ENCODE measurements at regions not wholly inside any gene's neighbourhood (a gene's known extent, or its start where the extent isn't known, plus 50 kb on each side); places are given as distances from the start of the nearest gene placed in this dataset.

DNA sequence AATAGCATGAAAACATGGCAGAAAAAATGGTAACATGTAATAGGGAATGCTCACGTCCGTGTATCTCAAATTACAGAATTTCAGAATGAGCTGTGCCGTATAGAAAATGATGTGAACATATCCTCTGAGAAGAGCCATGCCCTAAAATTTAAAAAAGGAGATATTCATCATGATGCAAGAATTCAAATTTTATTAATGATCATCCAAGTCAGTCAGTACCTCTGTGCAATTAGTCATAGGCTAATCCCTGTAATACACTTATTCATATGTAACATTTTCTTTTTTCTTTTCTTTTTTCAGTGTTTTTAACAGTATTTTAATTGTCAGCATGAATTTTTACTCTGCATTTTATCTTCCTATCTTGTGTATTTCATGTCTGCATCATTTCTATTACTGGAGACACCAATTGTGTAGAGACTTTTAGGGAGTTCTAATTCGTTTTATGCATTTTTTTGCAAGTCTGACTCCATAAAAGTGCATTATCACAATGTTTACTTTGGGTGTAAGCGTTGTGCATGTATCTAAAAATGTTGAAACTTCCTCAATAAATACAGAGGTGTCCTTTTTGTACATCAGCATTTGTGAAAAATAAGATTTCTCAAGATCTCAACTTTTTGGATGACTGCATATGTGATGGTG, 1103.7 kb upstream of the CELF2 start:
- Mint-ChIP-seq H3K27me3 (ENCODE audit: insufficient read depth, low read depth) (peaks cover 5% of the 10 kb centered on the region), H3K4me3 (no peak overlapping the region), H3K36me3 (no peaks in the 10 kb centered on the region), H3K9me3 (peaks cover 2% of the 10 kb centered on the region), H3K4me1 (no peaks in the 10 kb centered on the region), H3K27ac (no peak overlapping the region)
- no peak for TF ChIP-seq EZH2phosphoT487 (IDR thresholded peaks at IDR 0.05)
- TF ChIP-seq, protein P1, sequence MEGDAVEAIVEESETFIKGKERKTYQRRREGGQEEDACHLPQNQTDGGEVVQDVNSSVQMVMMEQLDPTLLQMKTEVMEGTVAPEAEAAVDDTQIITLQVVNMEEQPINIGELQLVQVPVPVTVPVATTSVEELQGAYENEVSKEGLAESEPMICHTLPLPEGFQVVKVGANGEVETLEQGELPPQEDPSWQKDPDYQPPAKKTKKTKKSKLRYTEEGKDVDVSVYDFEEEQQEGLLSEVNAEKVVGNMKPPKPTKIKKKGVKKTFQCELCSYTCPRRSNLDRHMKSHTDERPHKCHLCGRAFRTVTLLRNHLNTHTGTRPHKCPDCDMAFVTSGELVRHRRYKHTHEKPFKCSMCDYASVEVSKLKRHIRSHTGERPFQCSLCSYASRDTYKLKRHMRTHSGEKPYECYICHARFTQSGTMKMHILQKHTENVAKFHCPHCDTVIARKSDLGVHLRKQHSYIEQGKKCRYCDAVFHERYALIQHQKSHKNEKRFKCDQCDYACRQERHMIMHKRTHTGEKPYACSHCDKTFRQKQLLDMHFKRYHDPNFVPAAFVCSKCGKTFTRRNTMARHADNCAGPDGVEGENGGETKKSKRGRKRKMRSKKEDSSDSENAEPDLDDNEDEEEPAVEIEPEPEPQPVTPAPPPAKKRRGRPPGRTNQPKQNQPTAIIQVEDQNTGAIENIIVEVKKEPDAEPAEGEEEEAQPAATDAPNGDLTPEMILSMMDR (IDR thresholded peaks at IDR 0.05): no peak
- TF ChIP-seq EZH2 (IDR thresholded peaks at IDR 0.05): no peak
- Histone ChIP-seq H3K9me3 (ENCODE audit: low read depth) (no peaks in the 10 kb centered on the region), H3K79me2 (ENCODE audit: low read depth) (no peaks in the 10 kb centered on the region), H3K9ac (no peak overlapping the region), H3F3A (ENCODE audit: low read depth) (no peaks in the 10 kb centered on the region), H3K4me1 (no peaks in the 10 kb centered on the region), H3K36me3 (no peaks in the 10 kb centered on the region), H4K20me1 (ENCODE audit: low read depth) (no peaks in the 10 kb centered on the region), H3K27me3 (no peaks in the 10 kb centered on the region), H2AFZ (replicated peaks) (no peak overlapping the region), H3K27ac (no peak overlapping the region), H3K4me2 (no peak overlapping the region), H3K4me3 (no peak overlapping the region)
- DNase-seq (ENCODE audit: low spot score): no peak

- Histone ChIP-seq H3K79me2 (ENCODE audit: low read depth) (no peaks in the 10 kb centered on the region), H3K4me3 (no peak overlapping the region), H3K4me1 (no peaks in the 10 kb centered on the region), H3K27ac (no peak overlapping the region), H3K9ac (no peak overlapping the region), H3K27me3 (no peaks in the 10 kb centered on the region), H3K36me3 (no peaks in the 10 kb centered on the region), H4K20me1 (ENCODE audit: low read depth) (no peaks in the 10 kb centered on the region), H3F3A (ENCODE audit: low read depth) (no peaks in the 10 kb centered on the region), H2AFZ (replicated peaks) (no peak overlapping the region), H3K4me2 (no peak overlapping the region), H3K9me3 (ENCODE audit: low read depth) (no peaks in the 10 kb centered on the region)
- H3K4me3 Mint-ChIP-seq: no peak overlapping the region
- H3K9me3 Mint-ChIP-seq: no peaks in the 10 kb centered on the region
- DNase-seq (ENCODE audit: low spot score): no peak
- no peak overlapping the region for H3K27ac Mint-ChIP-seq
- no peaks in the 10 kb centered on the region for H3K4me1 Mint-ChIP-seq
- no peak for TF ChIP-seq EZH2 (IDR thresholded peaks at IDR 0.05)
- TF ChIP-seq EZH2phosphoT487 (IDR thresholded peaks at IDR 0.05): no peak
- TF ChIP-seq, protein P1 (IDR thresholded peaks at IDR 0.05): no peak
- H3K36me3 Mint-ChIP-seq: no peaks in the 10 kb centered on the region
- H3K27me3 Mint-ChIP-seq (ENCODE audit: insufficient read depth, low read depth): peaks cover 2% of the 10 kb centered on the region
Observed at GRCh38 chr10:9921544-9921943, 1096.1 kb upstream of the CELF2 start.

GRCh38 chr10:9922126-9922870, 1095.4 kb upstream of the CELF2 start:
- H3K27ac Mint-ChIP-seq: no peak overlapping the region

DNA sequence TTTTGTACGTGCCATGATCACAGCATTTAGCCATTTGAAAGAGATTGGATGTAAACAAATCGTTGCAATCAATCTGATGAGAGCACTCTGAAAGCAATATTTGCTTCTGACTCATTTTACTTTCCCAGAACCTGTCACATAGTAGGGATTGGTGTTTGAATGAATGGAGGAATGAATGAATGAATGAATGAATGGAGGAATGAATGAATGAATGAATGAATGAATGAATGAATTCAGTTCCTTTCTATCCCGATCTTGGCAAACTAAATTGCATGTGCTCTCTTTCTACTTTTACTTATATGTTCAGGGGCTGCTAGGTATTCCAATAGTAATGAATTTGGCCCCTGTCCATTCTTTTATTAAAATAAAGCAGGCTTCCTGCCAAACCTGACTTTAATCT, 1091.7 kb upstream of the CELF2 start:
- Mint-ChIP-seq H3K4me1 (no peaks in the 10 kb centered on the region), H3K4me3 (no peak overlapping the region), H3K27ac (no peak overlapping the region), H3K9me3 (no peaks in the 10 kb centered on the region), H3K27me3 (ENCODE audit: insufficient read depth, low read depth) (no peaks in the 10 kb centered on the region), H3K36me3 (no peaks in the 10 kb centered on the region)
- DNase-seq (ENCODE audit: low spot score): no peak
- Histone ChIP-seq H3F3A (ENCODE audit: low read depth) (no peaks in the 10 kb centered on the region), H3K36me3 (no peaks in the 10 kb centered on the region), H3K9ac (no peak overlapping the region), H3K4me2 (no peak overlapping the region), H2AFZ (replicated peaks) (no peak overlapping the region), H3K9me3 (ENCODE audit: low read depth) (no peaks in the 10 kb centered on the region), H4K20me1 (ENCODE audit: low read depth) (no peaks in the 10 kb centered on the region), H3K4me1 (no peaks in the 10 kb centered on the region), H3K4me3 (no peak overlapping the region), H3K27me3 (no peaks in the 10 kb centered on the region), H3K27ac (no peak overlapping the region), H3K79me2 (ENCODE audit: low read depth) (no peaks in the 10 kb centered on the region)
- TF ChIP-seq EZH2phosphoT487 (IDR thresholded peaks at IDR 0.05) (no peak), EZH2 (IDR thresholded peaks at IDR 0.05) (no peak)
- TF ChIP-seq, protein P1 (IDR thresholded peaks at IDR 0.05): no peak

More at GRCh38 chr10:9922126-9922870, 1095.4 kb upstream of the CELF2 start:
- no peak overlapping the region for H3K9ac ChIP-seq
- no peaks in the 10 kb centered on the region for H3F3A ChIP-seq (ENCODE audit: low read depth)
- no peaks in the 10 kb centered on the region for H3K27me3 Mint-ChIP-seq (ENCODE audit: insufficient read depth, low read depth)
- H3K4me3 ChIP-seq: no peak overlapping the region
- DNase-seq (ENCODE audit: low spot score): no peak
- H3K27ac ChIP-seq: no peak overlapping the region
- H3K4me2 ChIP-seq: no peak overlapping the region
- no peaks in the 10 kb centered on the region for H4K20me1 ChIP-seq (ENCODE audit: low read depth)
- H3K79me2 ChIP-seq (ENCODE audit: low read depth): no peaks in the 10 kb centered on the region
- H3K9me3 ChIP-seq (ENCODE audit: low read depth): no peaks in the 10 kb centered on the region
- H2AFZ ChIP-seq (replicated peaks): no peak overlapping the region
- H3K9me3 Mint-ChIP-seq: no peaks in the 10 kb centered on the region
- no peaks in the 10 kb centered on the region for H3K36me3 Mint-ChIP-seq
- no peaks in the 10 kb centered on the region for H3K27me3 ChIP-seq
- no peaks in the 10 kb centered on the region for H3K4me1 ChIP-seq
- no peaks in the 10 kb centered on the region for H3K36me3 ChIP-seq
- no peak for TF ChIP-seq EZH2 (IDR thresholded peaks at IDR 0.05)
- H3K4me3 Mint-ChIP-seq: no peak overlapping the region
- H3K4me1 Mint-ChIP-seq: no peaks in the 10 kb centered on the region

Data from neural progenitor cell (in vitro differentiated cells).